HG03196 (cell line): ENCODE measurements at regions not wholly inside any gene's neighbourhood (a gene's known extent, or its start where the extent isn't known, plus 50 kb on each side); places are given as distances from the start of the nearest gene placed in this dataset.
"Not testable (repeated sequence)": the region's sequence is repeated elsewhere in the genome, so short reads cannot be mapped to it uniquely, and the experiment has no call there.

ENCODE experiments used
- ATAC-seq: cut with Tn5 transposase; IDR thresholded peaks from one replicate; pipeline ENCODE4 v1.9.1; 2021; ENCODE audit not compliant: unreplicated experiment

DNA sequence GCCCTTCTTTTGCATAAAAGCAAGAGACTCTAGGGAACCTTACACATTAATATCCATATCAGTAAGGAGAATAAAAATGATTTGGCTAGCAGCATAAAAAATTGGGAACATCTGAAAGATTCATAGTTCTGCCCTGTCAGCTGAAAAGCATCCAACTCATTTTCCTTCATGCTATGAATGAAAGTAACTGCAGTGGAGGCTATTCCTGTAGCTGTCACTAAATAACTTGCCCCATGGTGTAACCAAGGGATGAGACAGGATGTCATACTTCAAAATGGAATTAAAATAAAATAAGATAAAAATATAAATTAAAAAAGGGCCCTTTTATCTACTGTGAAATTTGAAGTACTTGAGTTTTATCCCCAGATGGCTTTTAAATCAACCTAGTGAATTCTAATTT lies 878.8 kb downstream of the C4orf33 start:
- no peak for ATAC-seq

DNA sequence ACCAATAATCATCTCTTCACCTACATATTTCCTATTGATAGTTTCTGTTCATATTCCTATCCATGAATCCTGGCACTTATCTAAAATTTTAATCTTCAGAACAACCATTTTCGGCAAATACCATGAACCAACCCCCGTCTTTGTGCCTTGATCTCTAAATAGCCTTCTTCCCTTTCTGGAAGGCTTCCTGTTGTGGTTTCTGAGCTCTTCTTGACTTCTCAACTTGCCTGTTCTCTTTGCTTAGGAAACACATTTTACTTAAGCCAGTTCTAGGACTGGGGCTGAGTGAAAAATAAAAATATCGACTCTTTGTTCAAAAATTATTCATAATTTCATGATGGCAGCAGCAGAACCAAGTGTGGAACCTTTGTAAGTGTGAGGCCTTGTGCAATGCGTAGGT lies 882.4 kb downstream of the C4orf33 start:
- no peak for ATAC-seq

DNA sequence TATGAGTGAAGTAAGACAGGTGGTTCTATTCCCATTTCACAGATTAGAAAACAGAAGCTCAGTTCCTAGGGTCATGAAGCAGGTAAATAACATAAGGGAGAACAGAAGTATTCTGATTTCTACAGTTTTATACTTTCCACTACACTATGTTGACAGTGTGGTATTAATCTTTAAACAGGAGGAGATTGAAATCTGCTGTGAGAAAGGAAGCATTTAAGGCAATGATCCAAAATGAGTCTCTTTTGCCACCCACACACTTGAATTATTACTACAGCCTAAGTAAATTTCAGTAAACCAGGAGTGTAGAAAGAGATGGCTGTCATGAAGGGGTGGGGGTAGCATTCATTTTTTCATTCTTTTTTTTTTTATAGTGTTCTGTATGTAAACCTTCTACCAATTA lies 893.0 kb downstream of the C4orf33 start:
- ATAC-seq = no peak

DNA sequence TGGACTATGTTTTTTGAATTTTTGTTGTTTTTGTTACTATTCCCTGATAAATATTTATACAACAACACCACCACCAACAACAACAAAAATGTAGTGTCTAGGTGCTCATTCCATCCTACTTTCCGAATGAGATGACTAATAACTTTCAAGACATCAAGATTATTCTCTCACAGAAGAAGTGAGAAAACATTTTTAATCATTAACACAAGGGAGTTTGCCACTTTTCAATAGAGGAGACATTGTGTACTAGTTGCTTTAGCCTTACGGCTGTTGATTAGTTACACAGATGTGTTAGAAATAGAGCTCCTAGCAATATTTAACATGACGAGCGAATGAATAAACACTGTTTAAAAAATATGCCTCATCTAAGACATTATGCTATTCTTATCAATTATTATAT lies 898.8 kb downstream of the C4orf33 start:
- ATAC-seq = peak; percentile 87

DNA sequence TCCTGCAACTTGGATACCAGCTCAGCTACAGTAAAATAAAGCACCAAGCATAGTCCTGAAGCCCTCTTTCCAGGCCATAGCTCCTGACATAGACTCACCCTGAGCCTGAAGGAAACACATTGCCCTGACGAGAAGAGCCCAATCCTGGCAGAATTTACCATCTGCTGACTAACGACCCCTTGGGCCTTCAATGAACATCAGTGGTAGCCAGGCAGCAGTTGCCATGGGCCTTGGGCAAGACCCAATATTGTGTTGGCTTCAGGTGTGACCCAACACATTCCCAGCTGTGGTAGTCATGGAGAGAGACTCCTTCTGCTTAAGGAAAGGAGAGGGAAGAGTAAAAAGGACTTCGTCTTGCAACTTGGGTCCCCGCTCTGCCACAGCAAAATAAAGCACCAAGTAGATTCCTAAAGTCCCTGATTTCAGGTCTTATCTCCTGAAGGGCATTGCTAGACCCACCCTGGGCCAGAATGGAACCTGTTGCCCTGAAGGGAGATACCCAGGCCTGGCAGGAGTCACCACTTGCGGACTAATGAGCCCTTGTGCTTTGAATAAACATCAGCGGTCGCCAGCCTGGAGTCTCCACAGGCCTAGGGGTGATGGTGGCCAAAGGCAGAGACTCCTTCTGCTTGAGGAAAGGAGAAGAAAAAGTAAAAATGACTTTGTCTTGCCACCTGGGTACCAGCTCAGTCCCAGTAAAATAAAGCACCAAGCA lies 902.6 kb downstream of the C4orf33 start:
- ATAC-seq = no peak

DNA sequence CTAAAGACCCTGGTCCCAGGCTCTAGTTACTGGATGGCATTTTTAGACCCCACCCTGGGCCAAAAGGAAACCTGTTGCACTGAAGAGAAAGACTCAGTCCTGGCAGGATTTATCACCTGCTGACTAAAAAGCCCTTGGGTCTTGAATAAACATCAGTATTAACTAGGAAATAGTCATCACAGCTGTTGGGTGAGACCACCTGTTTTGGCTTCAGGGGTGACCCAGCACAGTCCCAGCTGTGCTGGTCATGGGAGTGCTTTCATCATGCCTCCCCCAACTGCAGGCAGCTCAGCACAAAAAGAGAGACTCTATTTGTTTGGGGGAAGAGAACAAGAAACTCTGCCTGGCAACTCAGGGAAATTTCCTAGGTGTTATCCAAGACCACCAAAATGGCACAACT lies 903.2 kb downstream of the C4orf33 start:
- no peak for ATAC-seq

DNA sequence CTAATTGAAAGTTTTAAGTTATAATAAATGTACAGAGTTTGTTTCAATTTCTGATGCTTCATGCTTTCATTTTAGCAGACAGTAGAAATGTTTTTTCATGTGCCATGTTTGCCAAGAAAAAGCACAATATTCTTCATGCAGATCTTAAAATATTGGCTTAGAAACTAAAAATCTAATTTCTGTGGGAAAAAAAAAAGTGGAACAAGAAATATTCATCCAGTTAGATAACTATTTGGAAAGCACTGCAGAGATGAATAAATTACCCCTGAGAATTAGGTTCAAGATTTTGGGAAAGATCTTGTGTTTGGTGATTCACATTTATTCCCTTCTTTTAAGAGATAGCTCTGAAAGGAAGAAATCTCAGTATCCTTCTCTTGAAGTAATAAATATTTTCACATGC lies 912.5 kb downstream of the C4orf33 start:
- no peak for ATAC-seq

DNA sequence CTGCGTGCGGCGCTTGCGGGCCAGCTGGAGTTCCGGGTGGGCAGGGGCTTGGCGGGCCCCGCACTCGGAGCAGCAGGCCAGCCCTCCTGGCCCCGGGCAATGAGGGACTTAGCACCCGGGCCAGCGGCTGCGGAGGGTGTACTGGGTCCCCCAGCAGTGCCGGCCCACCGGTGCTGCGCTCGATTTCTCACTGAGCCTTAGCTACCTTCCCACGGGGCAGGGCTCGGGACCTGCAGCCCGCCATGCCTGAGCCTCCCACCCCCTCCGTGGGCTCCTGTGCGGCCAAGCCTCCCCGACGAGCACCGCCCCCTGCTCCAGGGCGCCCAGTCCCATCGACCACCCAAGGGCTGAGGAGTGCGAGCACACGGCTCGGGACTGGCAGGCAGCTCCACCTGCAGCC lies 916.9 kb downstream of the C4orf33 start:
- ATAC-seq = not testable (repeated sequence)

DNA sequence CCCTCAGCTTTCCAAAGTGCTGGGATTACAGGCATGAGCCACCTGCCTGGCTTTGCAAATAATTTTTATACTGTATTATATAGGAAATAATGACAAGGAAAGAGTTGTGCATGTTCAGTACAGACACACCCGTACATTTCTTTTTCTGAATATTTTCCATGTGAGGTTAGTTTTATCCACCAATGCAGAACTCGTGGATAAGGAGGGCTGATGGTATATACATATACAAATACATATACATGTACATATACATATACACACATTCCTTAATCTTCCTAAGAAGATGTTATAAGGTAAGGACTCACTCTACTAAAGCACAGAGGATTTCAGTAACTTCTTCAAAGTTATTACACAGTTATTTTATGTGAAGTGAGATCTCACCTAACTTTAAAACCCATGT lies 925.8 kb downstream of the C4orf33 start:
- no peak for ATAC-seq

DNA sequence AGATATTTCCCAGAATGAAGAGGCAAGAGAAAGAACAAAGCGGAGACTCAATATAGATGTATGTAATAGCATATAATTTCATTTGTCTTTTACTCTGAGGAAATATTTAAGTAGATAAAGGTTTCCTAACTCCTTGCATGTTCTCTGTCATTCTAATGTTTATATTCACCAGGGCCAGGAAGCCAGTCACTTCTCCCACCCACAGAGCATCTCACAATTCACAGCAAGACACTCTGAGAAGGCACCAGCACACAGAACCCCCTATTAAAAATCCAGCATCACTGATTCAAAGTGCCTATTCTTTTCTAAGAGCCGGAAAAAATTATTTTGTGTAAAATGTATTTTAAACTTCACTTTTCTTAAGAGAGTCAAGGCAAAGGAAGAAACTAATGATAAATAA lies 927.1 kb downstream of the C4orf33 start:
- ATAC-seq = no peak

DNA sequence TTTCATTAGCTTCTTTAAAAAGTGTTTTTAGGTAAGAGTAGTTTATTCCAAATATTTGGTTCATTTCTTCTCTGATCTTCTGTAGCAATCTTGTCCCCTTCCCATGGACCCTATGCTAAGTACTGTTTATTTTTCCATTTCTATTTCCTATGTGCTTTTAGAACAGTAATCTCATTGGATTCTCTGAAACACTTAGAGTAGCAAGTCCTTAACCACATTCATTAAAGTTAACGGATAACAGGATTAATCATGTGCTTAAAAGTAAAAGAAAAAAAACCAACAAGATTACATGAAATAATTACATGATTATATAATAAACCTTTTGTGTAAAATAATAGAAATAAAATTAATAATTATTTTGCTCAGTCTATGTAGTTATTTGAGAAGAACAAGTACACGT lies 929.7 kb downstream of the C4orf33 start:
- ATAC-seq = no peak

DNA sequence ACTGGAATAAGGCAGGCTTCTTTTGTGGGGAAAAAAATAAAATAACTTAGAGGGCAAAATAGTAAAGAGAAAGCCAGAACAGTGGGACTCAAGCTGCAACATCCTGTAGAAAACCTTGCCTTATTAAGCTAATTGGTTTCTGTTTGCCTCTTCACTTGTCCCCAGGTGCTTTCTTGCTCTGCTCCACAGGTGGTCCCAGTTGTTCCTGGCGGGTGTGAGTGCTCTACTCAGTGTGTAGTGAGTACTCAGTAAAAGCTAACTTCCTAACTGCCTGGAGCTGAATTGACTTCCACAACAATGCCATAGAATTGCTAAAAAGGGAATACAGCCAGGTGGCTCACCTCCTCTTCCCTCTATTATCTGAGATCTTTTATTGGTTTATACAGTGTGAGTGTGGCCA lies 930.2 kb downstream of the C4orf33 start:
- no peak for ATAC-seq

DNA sequence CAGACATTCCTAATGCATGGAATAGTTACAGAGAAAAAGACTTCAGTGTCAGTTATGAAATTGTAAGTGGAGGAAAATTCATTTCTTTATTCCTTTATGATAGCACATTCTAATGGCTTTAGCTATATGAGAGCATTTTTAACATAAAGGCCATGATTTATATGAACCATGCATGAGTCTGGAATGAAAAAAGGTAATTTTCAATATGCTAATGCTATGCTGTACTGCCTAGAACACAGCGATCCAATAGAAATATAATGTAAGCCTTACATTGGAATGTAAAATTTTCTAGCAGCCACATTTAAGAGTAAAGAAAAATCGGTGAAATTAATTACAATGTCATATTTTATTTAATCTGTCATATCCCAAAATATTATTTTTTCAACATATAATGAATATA lies 932.0 kb downstream of the C4orf33 start:
- no peak for ATAC-seq

DNA sequence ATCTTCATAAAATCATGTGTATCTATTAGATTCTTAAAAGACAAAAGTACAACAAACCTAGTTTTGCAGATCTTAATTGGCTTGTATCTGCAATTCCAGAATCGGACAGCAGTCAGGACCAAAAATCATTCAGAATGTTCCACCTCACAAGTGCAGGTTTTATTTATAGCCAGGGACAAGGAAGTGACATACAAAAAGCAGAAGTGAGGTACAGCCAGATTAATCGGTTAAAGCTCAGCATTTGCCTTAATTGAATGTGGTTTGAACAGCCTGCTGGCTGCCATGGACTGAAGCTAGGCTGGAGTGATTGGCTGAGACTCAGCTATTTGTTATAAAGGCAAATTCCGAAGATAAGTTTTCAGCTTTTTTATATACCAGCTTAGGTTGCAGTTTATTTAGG lies 932.6 kb downstream of the C4orf33 start:
- ATAC-seq = peak; percentile 87

DNA sequence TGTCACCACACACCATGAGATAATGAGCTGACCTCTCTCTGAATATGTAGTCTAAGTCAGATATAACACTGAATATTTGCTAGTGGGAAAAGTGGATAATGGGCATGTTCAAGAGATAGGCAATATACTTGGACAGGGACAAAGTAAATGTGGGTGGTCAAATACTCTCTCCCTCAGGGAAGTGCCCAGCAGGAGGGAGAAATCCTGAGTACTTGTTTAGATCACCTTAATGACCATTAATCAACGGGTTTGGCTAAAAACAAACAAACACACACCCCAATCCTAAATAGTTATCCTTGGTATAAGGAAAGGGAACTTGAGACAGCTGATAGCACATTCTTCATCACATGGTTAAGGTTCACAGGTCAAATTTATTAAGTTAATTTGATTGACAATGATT lies 933.5 kb downstream of the C4orf33 start:
- ATAC-seq = no peak

DNA sequence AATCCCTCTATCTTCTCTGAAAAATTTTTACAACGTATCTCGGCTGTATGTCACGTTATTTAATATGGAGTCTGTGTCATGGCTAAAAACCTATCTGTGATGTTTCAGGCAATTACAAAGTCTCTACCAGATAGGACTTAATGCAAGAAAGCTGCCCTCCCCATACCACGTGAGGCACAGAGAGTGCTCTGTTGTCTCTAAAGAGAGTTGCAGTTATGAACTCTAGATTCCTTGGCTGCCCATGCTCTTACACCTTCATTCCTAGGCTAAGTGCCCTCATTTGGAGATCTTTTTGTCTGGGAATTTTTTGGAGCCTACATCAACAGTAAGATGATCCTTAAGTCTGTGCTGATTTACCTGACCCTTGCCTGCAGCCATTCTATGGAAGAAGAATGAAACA lies 935.9 kb downstream of the C4orf33 start:
- no peak for ATAC-seq

DNA sequence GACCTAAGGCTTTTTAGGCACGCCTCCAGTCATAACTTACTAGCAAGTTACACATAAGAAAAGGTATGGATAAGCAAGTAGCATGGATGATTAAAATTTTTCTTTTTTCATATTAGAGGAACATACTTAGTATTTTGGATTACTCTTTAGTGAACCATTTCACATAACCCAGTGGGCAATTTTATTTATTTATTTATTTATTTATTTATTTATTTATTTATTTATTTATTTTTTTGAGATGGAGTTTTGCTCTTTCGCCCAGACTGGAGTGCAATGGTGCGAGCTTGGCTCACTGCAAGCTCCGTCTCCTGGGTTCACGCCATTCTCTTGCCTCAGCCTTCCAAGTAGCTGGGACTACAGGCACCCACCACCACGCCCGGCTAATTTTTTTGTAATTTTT lies 937.7 kb downstream of the C4orf33 start:
- ATAC-seq = not testable (repeated sequence)

DNA sequence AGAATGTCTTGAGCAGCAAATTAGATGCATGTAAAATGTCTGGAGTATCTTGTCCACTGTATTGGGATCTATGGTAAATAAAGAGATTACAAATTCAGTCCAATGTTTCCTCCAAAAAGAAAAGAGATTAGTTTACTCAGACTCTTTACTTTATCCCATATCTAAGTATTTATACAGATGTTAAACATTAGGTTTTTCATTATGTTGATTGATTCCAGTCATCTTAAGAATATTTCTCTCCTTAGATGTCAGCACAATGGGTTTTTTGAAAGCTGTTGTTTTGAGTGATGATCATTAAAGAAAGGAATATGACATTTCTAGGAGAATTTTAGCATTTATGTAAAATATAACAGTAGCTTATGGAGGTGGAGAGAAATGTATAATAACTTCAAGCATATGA lies 938.9 kb downstream of the C4orf33 start:
- ATAC-seq = no peak

DNA sequence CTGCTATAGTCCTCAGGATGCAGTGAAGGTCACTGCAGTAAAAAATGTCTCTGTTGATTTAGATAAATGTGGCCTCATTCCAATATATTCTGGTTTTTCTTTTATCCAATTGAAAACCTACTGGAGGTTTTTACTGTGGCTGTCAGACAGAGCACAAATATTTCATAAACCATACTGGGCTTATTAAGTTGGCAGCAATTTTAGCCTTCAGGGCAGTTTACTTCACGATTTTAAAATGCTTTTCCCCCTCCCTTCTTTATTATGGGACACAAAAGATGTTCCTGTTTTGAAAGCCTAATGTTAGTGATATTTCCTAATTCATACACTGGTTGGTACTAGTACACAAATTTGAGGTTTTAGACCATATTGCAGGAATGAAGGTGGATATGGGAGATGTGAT lies 939.4 kb downstream of the C4orf33 start:
- no peak for ATAC-seq

DNA sequence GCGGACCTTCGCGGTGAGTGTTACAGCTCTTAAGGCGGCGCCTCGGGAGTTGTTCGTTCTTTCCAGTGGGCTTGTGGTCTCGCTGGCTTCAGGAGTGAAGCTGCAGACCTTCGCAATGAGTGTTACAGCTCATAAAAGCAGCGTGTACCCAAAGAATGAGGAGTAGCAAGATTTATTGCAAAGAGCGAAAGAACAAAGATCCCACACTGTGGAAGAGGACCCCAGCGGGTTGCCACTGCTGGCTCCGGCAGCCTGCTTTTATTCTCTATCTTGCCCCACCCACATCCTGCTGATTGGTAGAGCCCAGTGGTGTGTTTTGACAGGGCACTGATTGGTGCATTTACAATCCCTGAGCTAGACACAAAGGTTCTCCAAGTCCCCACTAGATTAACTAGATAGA lies 941.9 kb downstream of the C4orf33 start:
- ATAC-seq = not testable (repeated sequence)

DNA sequence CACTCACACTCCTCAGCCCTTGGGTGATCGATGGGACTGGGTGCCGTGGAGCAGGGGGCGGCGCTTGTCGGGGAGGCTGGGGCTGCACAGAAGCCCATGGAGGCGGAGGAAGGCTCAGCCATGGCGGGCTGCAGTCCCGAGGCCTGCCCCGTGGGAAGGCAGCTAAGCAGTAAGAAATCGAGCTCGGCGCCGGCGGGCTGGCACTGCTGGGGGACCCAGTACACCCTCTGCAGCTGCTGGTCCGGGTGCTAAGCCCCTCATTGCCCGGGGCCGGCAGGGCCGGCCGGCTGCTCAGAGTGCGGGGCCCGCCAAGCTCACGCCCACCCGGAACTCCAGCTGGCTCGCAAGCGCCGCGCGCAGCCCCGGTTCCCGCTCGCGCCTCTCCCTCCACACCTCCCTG lies 942.6 kb downstream of the C4orf33 start:
- ATAC-seq = not testable (repeated sequence)

DNA sequence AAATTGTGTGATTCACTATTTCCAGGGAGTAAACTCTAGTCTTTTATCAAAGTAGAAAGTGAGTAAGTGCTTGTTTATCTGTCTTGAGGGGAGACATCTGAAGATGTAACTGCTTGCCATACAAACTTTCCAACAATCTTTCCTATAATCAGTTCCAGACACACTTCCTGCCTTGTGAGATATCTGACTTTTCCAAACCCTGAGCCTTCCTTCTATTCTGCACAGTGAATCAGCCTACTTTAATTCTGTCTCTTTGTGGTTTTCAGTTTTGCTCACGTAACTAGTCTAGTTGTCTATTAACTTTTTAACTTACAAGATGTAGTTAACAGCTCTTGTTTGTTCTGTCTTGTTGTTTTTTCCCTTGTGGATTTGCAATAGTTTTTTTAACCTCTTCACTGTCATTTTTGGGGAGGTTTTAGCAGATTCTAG lies 947.8 kb downstream of the C4orf33 start:
- peak; percentile 95 for ATAC-seq

DNA sequence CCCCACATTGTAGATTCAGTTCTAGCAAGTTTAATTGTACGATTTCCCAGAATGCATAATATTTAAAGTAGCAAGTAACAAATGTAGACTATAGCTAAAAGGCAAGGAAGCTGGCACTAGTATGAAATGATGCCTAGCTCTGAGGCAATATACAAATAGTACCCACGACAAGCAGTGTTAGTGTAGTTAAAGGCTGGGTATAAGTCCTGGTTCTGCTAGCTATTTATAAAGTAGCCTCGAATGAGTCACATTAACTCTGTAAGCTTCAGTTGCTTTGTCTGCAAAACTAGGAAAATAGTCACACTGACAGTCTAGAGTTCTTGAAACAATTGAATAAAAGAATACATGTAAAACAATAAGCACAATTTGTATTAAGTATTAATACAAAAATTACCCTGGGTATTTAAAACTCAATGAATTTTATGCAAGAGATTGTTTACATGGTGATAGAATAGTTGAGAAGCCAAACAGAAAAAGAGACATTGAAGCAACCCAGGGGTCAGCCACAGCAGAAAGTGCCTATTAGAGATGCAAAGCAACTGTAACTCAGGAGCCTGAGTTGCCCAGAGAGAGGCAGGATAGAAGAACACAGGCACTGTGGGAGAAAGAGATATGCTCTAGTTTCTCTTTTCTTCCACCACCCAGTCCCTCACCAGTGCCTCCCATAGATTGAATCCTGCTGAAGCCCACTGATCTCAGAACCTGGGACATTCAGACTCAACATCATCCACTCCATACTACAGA lies 949.0 kb downstream of the C4orf33 start:
- no peak for ATAC-seq
